ENCODE measurements at regions not wholly inside any gene's neighbourhood (a gene's known extent, or its start where the extent isn't known, plus 50 kb on each side); places are given as distances from the start of the nearest gene placed in this dataset.
"Not testable (repeated sequence)": the region's sequence is repeated elsewhere in the genome, so short reads cannot be mapped to it uniquely, and the experiment has no call there.

GRCh38 chr14:38001501-38001900, 206.2 kb upstream of the SSTR1 start:
- DNase-seq, result no peak

- no peak for DNase-seq
Observed at GRCh38 chr14:38003746-38004609, 203.7 kb upstream of the SSTR1 start.

- DNase-seq, result no peak
Observed at GRCh38 chr14:38004610-38004879, 203.2 kb upstream of the SSTR1 start.

- peak; percentile 8 for DNase-seq
Observed at GRCh38 chr14:38011156-38011555, 196.5 kb upstream of the SSTR1 start.

GRCh38 chr14:38012056-38012455, 195.6 kb upstream of the SSTR1 start:
- DNase-seq, result no peak

GRCh38 chr14:38016497-38016896, 191.2 kb upstream of the SSTR1 start:
- no peak for DNase-seq

GRCh38 chr14:38021861-38022260, 185.8 kb upstream of the SSTR1 start:
- DNase-seq, result no peak

GRCh38 chr14:38022775-38023174, 184.9 kb upstream of the SSTR1 start:
- no peak for DNase-seq

- DNase-seq, result no peak
Observed at GRCh38 chr14:38038171-38038570, 169.5 kb upstream of the SSTR1 start.

- DNase-seq, result no peak
Observed at GRCh38 chr14:38038986-38039385, 168.7 kb upstream of the SSTR1 start.

GRCh38 chr14:38039496-38039895, 168.2 kb upstream of the SSTR1 start:
- DNase-seq, result no peak

GRCh38 chr14:38040411-38040810, 167.3 kb upstream of the SSTR1 start:
- no peak for DNase-seq

GRCh38 chr14:38042322-38042721, 165.4 kb upstream of the SSTR1 start:
- peak; percentile 27 for DNase-seq

GRCh38 chr14:38044710-38045109, 163.0 kb upstream of the SSTR1 start:
- no peak for DNase-seq

- DNase-seq, result no peak
Observed at GRCh38 chr14:38045461-38045860, 162.2 kb upstream of the SSTR1 start.

GRCh38 chr14:38046160-38046559, 161.5 kb upstream of the SSTR1 start:
- no peak for DNase-seq

- DNase-seq, result no peak
Observed at GRCh38 chr14:38047195-38047902, 160.4 kb upstream of the SSTR1 start.

GRCh38 chr14:38053666-38054065, 154.0 kb upstream of the SSTR1 start:
- DNase-seq, result no peak

- no peak for DNase-seq
Observed at GRCh38 chr14:38056270-38056669, 151.4 kb upstream of the SSTR1 start.

- DNase-seq, result not testable (repeated sequence)
Observed at GRCh38 chr14:38062223-38062622, 145.5 kb upstream of the SSTR1 start.

- no peak for DNase-seq
Observed at GRCh38 chr14:38063711-38064320, 143.9 kb upstream of the SSTR1 start.

- DNase-seq, result no peak
Observed at GRCh38 chr14:38065106-38065762, 142.5 kb upstream of the SSTR1 start.

- DNase-seq, result no peak
Observed at GRCh38 chr14:38070061-38070588, 137.6 kb upstream of the SSTR1 start.
